H4 (cell line): ENCODE measurements at regions not wholly inside any gene's neighbourhood (a gene's known extent, or its start where the extent isn't known, plus 50 kb on each side); places are given as distances from the start of the nearest gene placed in this dataset.
A peak's percentile ranks its signal among the peaks of the same experiment; 100 is the strongest.
"Not testable (repeated sequence)": the region's sequence is repeated elsewhere in the genome, so short reads cannot be mapped to it uniquely, and the experiment has no call there.

ENCODE experiments used
- DNase-seq: peaks from one replicate; pipeline ENCODE4 v3.0.0-alpha.2; 2015; ENCODE audit warnings: low spot score

DNA sequence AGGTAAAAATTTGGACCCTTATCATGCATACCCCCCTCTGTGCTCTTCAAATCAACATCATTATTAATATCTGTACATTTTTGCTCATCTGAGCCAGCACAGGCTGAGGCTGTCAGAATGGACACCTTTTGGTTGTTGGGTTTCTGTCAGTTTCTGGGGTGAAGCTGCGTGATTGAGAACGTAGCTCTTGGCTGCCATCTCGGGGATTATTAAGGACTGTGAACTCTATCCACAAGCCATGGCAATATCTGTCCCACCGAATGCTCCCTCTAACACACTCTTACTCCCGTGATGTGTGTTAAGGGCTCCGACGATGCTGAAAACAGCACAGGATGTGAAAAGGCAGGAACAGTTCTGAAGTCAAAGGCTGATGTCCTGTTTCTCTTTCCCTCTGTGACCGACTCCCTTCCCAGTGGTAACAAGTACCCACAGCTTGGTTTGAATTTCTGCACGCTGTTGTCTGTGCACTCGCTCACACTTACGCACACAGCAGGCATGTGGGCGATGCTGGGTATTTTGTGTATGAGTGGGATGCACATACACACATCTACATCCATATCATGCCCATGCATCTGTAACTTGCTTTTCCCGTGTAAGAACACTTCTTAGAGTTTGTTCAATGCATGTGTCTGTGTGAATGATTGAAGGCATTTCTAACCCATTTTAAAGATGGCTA, 405.6 kb downstream of the TMEM121 start:
- DNase-seq, result peak; percentile 1

DNA sequence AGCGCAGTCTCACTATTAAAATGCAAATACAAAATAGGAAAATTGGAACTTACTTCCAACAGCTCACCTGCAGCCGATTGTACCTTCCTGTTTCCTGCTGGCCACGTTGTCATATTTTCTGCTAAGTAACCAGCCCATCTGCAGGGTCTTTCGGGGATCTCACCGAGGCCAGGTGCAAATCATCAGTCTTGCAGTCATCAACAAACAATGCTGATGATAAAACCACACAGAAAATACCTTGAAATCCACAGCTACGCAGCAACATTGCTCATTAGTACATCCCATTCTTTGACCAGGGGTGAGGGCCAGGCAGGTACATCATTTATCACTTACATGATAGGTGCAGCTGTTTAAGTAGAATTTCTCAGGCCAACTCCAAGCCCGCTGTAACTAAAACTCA, 406.9 kb downstream of the TMEM121 start:
- peak; percentile 0 for DNase-seq

DNA sequence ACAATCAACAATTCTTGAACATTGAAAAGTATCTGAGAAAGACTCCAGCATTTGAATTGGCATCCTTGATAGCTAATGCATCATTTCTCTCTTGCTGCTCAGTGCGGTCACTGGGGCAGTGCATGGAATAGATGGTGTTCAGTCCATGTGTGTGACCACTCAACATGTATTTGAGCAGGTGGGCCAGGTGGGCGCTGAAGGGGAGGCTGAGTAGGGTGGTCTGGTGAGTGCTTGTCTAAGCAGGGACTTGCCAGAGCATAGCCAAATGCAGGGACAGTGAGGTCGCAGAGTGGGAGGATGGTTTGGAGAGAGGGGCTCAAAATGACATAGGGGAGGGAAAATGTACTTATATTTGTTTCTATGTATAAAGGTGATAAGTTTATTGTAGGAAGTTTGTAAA, 409.0 kb downstream of the TMEM121 start:
- peak; percentile 0 for DNase-seq

- no peak for DNase-seq
Measured at GRCh38 chr14:105937253-105938054, 411.1 kb downstream of the TMEM121 start.

DNA sequence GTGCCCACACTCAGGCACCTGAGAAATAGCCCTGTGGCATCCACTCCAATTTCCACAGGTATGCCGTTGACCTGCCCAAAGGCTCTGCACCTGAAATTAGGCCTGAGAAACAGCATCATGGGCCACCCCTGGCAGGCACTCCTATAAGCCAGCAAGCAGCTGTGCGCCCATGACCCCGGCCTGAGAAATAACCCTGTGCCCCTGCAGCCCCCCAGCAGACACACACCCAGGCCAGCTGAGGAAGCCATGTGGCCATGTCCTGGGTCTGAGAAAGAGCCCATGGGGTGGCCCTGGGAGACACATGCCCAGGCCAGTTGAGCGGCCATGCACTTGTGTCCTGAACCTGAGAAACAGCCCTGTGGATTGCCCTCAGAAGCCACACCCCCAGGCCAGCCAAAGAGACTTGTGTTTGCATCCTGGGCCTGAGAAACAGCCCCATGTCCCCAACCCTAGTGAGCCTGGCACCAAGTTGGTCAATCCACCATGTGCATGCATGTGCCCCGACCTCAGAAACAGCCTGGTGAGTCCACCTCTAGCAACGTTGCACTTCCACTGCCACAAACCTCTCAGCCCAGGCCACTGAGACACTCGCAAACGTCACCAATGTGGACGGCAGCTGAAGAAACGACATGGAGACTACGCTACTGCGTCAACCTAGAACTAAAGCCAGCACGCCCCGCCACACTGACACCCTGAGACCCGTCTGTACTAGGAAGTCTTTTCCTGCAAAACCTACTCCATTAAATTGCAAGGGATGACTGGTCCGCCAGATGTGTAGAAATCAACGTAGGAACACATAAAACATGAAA, 411.9 kb downstream of the TMEM121 start:
- no peak for DNase-seq

DNA sequence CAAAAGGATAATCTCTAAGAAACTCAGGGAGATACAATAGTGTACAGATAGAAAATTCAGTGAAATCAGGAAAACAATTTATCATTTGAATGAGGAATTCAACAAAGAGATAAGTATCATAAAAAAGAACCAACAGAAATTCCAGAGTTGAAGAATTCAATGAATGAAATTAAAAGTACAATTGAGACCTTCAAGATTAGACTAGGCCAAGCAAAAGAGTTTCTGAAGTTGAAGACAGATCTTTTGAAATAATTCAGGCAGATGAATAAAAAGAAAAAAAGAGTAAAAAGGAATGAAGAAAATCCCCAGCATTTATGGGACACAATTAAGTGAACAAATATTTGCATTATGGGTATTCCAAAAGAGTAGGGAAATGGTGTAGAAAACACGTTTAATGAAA, 412.6 kb downstream of the TMEM121 start:
- no peak for DNase-seq

DNA sequence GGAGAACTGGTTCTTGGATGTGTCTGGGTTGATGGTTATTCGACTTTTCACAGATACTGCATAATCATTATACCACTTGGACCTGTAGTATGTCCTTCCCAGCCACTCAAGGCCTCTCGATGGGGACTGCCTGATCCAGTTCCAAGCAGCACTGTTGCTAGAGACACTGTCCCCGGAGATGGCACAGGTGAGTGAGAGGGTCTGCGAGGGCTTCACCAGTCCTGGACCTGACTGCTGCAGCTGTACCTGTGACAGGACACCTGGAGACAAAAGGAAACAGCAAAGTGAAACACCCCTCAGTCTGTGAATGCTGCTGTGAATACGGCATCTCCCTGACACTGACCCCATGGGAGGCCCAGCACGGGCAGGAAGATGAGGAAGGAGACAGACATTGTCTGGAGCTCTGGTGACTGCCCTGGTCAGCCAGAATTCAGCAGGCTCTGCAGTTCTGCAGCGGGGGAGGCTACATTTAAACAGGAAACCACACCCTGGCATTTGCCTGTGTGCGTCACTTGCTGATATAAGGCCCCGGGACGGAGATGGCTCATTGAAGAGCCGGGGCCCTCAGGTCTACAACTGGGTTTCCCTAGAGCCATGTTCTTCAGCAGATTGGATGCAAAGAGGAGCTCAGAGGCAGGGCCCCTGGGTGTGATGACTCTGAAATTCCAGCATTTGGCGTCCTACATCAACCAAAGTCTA, 413.6 kb downstream of the TMEM121 start:
- no peak for DNase-seq

GRCh38 chr14:105940534-105941225, 414.3 kb downstream of the TMEM121 start:
- DNase-seq, result no peak

DNA sequence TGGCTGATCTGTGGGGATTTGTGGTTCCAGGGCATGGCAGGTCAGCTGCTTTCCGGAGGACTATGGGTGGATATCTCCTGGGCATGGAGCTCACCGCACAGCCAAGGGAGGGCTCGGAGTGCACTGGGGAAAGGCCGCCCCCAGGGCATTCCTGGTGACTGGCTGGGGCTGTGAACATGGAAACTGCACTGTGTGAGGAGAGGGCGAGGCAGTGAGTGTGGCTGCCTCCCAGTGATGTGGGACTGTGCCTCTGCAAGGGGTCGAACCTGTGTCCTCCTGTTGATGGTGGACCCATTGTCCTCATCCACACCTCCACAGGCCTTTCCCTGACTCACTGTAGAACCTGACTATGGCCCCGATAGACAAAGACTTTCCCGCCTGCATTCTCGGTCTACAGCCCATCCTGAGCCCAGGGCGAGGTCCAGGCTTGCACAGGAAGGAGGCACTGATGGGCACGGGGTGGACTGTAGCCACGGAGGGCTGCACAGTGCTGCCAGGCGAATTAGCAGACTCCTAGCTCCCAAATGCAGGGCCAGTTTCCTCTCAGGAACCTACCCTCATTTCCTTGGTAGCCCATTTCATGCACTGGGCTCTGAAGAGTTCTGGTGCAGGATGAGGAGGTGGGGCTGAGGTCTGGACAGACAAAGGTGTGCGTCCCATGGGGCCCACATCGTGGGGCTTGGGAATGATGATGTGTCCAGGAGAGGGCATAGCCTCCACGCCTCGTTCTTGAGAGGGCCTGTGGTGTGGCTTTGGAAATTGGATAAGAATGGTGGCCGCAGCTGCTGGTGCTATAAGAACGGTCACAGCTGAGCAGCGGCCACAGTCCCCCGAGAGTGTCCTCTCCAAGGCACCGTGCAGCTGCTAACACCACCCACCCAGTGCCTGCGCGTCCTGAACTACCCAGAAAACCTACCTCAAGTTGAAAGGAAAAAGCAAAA, 415.1 kb downstream of the TMEM121 start:
- DNase-seq, result no peak

- DNase-seq, result not testable (repeated sequence)
Measured at GRCh38 chr14:105942725-105943124, 416.3 kb downstream of the TMEM121 start.

GRCh38 chr14:105943973-105944602, 417.7 kb downstream of the TMEM121 start:
- no peak for DNase-seq

- peak; percentile 14 for DNase-seq
Measured at GRCh38 chr14:105944632-105945610, 418.5 kb downstream of the TMEM121 start.

DNA sequence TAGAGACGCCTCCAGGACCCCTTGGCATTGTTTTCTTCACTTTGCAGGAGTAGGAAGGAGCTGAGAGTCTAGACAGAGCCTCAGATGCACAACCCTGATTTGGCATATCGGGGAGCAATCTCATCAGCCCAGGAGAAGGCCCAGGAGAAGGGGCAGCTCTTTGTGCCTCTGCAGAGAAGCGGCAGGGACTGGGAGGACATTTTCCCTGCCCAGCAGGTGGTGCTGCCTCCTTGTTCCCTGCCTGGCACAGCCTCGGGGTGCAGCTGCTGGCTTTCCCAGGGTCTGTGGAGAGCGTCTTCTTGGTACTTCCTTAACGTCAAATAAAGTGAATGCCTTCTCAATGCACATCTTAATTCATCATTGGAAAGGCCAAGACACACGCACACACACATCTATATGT, 419.5 kb downstream of the TMEM121 start:
- DNase-seq, result no peak

DNA sequence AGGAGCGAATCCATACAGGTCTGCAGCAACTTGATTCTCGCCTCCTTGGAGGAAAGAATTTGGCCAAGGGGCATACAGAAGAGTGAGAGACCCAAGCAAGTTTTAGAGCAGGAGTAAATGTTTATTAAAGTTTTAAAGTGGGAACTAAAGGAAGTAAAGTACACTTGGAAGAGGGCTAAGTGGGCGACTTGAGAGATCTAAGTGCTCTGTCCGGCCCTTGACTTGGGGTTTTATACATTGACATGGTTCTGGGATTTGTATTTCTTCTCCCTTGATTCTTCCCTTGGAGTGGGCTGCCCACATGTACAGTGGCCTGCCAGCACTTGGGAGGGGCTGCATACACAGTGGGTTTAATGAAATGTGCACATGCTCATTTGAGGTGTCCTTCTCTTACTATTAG, 421.2 kb downstream of the TMEM121 start:
- DNase-seq, result no peak

DNA sequence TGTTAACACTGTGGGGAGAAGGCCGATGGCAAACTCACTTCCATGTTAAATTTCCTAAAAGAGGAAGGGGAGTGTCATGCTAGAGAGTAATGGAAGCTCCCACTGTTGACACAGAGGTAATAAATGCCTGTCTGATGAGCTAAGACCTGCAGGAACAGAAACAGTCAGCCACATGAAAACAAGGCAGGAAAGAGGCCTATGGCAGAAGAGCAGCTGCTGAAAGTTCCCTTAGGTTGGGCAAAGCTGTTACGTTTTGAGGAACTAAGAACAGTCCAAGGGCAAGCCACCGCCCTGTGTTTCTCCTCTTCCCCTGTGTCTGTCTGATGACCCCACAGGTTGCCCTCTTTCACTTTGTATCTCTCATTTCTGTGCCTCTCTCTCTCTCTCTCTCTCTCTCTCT, 422.6 kb downstream of the TMEM121 start:
- not testable (repeated sequence) for DNase-seq

GRCh38 chr14:105950364-105950892, 424.0 kb downstream of the TMEM121 start:
- not testable (repeated sequence) for DNase-seq

DNA sequence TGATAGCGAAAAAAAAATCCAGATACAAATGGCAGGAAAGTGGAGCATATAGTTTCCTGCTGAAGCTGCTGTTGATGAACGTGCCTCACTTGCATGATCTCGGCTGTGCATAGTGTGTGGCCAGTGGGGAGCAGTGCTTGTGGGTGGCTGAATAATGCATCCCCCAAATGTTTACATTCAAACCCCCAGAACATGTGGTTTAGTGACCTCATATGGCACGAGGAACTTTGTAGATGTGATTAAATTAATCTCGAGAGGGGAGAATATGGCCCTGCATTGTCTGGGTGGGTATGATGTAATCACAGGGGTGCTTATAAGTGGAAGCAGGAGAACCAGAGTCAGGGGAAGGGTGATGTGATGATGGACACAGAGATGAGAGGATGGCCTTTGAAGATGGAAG, 425.0 kb downstream of the TMEM121 start:
- no peak for DNase-seq

DNA sequence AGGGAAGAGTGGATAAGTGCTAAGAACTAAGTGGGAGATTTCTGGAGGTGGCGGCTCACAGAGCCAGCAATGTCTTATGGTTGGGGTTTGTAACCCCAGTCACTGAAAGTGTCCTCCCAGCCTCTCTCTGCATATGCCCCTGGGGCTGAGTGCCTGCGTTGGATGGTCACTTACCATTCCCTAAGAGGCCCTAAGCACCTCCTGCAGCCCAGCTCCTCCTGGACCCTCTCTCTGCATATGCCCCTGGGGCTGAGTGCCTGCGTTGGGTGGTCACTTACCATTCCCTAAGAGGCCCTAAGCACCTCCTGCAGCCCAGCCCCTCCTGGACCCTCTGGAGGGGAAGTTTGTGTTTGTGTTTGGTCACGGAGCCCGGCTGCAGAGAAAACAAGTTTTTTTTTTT, 425.8 kb downstream of the TMEM121 start:
- no peak for DNase-seq
